Esophagus squamous epithelium (tissue), 4 donors: ENCODE measurements at regions not wholly inside any gene's neighbourhood (a gene's known extent, or its start where the extent isn't known, plus 50 kb on each side); places are given as distances from the start of the nearest gene placed in this dataset.

Experiments used
- POLR2A ChIP-seq, 4 donors: fragments of 450-650 bp; IDR thresholded peaks; one replicate each; pipeline ENCODE4 v1.6.1; 2017; ENCODE audit warnings: antibody characterized with exemption in 4 of 4, mild to moderate bottlenecking in 4 of 4, moderate library complexity in 3 of 4
- TF ChIP-seq, protein P1 (sequence below), 6 experiments: fragments of 450-650 bp in 4 of 6; fragments of 200-600 bp in 2 of 6; sonication (generic) in 2 of 6; IDR thresholded peaks; one replicate each; pipeline ENCODE4 v1.5.1; 2016 to 2019; ENCODE audit warnings: antibody characterized with exemption in 6 of 6, mild to moderate bottlenecking in 4 of 6, moderate library complexity in 4 of 6

DNA sequence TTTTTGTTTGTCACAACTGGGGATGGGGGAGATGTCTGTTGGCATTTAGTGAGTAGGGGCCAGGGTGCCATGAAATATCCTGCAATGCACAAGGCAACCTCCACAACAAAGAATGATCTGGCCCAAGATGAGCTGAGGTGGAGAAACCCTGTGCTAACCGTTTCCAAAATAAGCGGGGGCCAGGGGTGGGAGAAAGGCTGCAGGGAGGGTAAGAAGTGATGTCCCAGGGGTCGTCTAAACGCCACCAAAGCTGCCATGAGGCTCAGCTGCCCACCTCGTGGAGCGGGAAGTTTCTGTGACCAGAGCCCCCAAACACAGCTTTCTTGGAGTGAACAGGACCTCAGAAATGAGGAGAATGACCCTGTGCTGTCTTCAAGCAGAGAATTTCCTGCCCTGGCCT lies 76.5 kb upstream of the CDH5 start:
- TF ChIP-seq, protein P1, sequence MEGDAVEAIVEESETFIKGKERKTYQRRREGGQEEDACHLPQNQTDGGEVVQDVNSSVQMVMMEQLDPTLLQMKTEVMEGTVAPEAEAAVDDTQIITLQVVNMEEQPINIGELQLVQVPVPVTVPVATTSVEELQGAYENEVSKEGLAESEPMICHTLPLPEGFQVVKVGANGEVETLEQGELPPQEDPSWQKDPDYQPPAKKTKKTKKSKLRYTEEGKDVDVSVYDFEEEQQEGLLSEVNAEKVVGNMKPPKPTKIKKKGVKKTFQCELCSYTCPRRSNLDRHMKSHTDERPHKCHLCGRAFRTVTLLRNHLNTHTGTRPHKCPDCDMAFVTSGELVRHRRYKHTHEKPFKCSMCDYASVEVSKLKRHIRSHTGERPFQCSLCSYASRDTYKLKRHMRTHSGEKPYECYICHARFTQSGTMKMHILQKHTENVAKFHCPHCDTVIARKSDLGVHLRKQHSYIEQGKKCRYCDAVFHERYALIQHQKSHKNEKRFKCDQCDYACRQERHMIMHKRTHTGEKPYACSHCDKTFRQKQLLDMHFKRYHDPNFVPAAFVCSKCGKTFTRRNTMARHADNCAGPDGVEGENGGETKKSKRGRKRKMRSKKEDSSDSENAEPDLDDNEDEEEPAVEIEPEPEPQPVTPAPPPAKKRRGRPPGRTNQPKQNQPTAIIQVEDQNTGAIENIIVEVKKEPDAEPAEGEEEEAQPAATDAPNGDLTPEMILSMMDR (IDR thresholded peaks at IDR 0.05), result no peak
- TF ChIP-seq POLR2A (IDR thresholded peaks at IDR 0.05), result no peak
